ENCODE measurements at regions not wholly inside any gene's neighbourhood (a gene's known extent, or its start where the extent isn't known, plus 50 kb on each side); places are given as distances from the start of the nearest gene placed in this dataset.

GRCh38 chr6:80543151-80543550 is 436.7 kb downstream of the BCKDHB start:
- TF ChIP-seq CTCF (IDR thresholded peaks at IDR 0.05; ENCODE audit: low read depth, low read length), result no peak
- TF ChIP-seq EZH2phosphoT487 (IDR thresholded peaks at IDR 0.05; ENCODE audit: low read depth), result no peak
